CD4-positive, alpha-beta T cell treated with Interleukin-17A for 1 hour (primary cell): ENCODE measurements at regions not wholly inside any gene's neighbourhood (a gene's known extent, or its start where the extent isn't known, plus 50 kb on each side); places are given as distances from the start of the nearest gene placed in this dataset.
"Not testable (repeated sequence)": the region's sequence is repeated elsewhere in the genome, so short reads cannot be mapped to it uniquely, and the experiment has no call there.

Experiments used
- DNase-seq: peaks from one replicate; pipeline ENCODE4 v3.0.0-alpha.2; 2020

GRCh38 chr4:138891631-138892031, 124.0 kb upstream of the NOCT start:
- DNase-seq, result no peak

GRCh38 chr4:138890891-138891570, 124.5 kb upstream of the NOCT start:
- DNase-seq, result no peak

- DNase-seq, result no peak
These were observed 126.4 kb upstream of the NOCT start for GRCh38 chr4:138889216-138889615.

GRCh38 chr4:138887741-138888140, 127.8 kb upstream of the NOCT start:
- no peak for DNase-seq

- no peak for DNase-seq
These were observed 128.2 kb upstream of the NOCT start for GRCh38 chr4:138887341-138887740.

GRCh38 chr4:138879757-138880156, 135.8 kb upstream of the NOCT start:
- no peak for DNase-seq

GRCh38 chr4:138875891-138876608, 139.5 kb upstream of the NOCT start:
- DNase-seq, result no peak

- no peak for DNase-seq
These were observed 144.1 kb upstream of the NOCT start for GRCh38 chr4:138871555-138871875.

- DNase-seq, result peak; percentile 44
These were observed 144.6 kb upstream of the NOCT start for GRCh38 chr4:138870737-138871554.

GRCh38 chr4:138869631-138870030, 145.9 kb upstream of the NOCT start:
- no peak for DNase-seq

- no peak for DNase-seq
These were observed 146.4 kb upstream of the NOCT start for GRCh38 chr4:138869165-138869564.

- no peak for DNase-seq
These were observed 147.0 kb upstream of the NOCT start for GRCh38 chr4:138868562-138868961.

GRCh38 chr4:138867404-138867803, 148.2 kb upstream of the NOCT start:
- no peak for DNase-seq

- DNase-seq, result no peak
These were observed 149.3 kb upstream of the NOCT start for GRCh38 chr4:138866314-138866713.

GRCh38 chr4:138865765-138866164, 149.8 kb upstream of the NOCT start:
- no peak for DNase-seq

- no peak for DNase-seq
These were observed 150.4 kb upstream of the NOCT start for GRCh38 chr4:138864961-138865720.

GRCh38 chr4:138863160-138863559, 152.4 kb upstream of the NOCT start:
- no peak for DNase-seq

GRCh38 chr4:138861135-138861534, 154.4 kb upstream of the NOCT start:
- DNase-seq, result no peak

- DNase-seq, result not testable (repeated sequence)
These were observed 155.2 kb upstream of the NOCT start for GRCh38 chr4:138860357-138860756.

- DNase-seq, result no peak
These were observed 156.3 kb upstream of the NOCT start for GRCh38 chr4:138859254-138859653.

GRCh38 chr4:138858419-138858818, 157.2 kb upstream of the NOCT start:
- no peak for DNase-seq

GRCh38 chr4:138857416-138857815, 158.2 kb upstream of the NOCT start:
- no peak for DNase-seq

- DNase-seq, result no peak
These were observed 162.9 kb upstream of the NOCT start for GRCh38 chr4:138852681-138853080.
